ENCODE measurements at regions not wholly inside any gene's neighbourhood (a gene's known extent, or its start where the extent isn't known, plus 50 kb on each side); places are given as distances from the start of the nearest gene placed in this dataset.

DNA sequence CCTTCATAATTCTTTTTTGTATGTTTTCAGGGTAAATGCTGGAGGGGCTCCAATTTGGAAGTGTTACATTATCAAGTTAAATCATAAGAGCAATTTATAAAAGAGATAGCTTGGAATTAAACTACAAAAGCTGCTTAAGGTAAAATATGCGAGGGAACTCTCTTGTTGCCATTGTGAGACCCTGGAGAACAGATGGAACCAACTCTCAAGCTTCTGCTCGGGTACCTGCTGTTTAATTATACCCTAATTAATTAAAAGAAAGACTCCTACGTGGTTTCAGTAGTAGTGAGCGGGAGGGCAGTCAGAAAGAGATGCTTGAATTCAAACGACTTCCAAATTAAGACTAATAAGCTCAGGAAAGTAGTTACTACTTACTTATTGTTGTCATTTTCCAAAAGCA is 313.1 kb upstream of the TACR3 start:
- 87 to 95% methylated on average over 3 to 5 of the region's 5 CpGs for WGBS, 2 experiments (ENCODE audit: insufficient coverage in 1 of 2, insufficient read length in 1 of 2)
- no peaks in the 10 kb centered on the region for H3K27me3 ChIP-seq (ENCODE audit: control insufficient read depth, insufficient read depth, low read length, poor library complexity, severe bottlenecking)

DNA sequence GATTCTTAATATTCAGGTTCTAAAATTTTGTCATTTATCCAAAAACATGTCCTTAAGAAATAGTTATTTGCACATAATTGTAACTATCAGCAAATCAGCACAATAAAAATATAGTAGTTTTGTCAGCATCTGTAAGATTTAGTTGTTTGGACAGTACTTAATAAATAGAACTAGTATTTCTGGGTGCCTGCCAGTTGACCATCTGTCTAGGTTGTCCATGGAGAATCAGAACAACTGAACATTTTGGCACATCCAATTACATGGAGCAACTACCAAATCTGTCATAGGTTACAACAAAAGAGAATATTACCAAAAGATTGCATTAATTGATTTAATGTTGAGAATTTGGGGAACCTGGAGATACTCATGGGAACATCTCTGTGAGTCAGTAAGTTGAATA is 305.5 kb upstream of the TACR3 start:
- no peaks in the 10 kb centered on the region for H3K27me3 Mint-ChIP-seq (ENCODE audit: insufficient read depth)
- H3K36me3 ChIP-seq (ENCODE audit: control insufficient read depth, insufficient read depth, low read length) = no peaks in the 10 kb centered on the region
- no peak overlapping the region for H3K4me3 Mint-ChIP-seq
- H3K9me3 ChIP-seq (ENCODE audit: control insufficient read depth, low read length) = no peaks in the 10 kb centered on the region
- no peaks in the 10 kb centered on the region for H3K4me1 Mint-ChIP-seq
- H3K9ac ChIP-seq (ENCODE audit: extremely low read depth, low read length, poor library complexity, severe bottlenecking) = no peak overlapping the region
- TF ChIP-seq, protein P1, sequence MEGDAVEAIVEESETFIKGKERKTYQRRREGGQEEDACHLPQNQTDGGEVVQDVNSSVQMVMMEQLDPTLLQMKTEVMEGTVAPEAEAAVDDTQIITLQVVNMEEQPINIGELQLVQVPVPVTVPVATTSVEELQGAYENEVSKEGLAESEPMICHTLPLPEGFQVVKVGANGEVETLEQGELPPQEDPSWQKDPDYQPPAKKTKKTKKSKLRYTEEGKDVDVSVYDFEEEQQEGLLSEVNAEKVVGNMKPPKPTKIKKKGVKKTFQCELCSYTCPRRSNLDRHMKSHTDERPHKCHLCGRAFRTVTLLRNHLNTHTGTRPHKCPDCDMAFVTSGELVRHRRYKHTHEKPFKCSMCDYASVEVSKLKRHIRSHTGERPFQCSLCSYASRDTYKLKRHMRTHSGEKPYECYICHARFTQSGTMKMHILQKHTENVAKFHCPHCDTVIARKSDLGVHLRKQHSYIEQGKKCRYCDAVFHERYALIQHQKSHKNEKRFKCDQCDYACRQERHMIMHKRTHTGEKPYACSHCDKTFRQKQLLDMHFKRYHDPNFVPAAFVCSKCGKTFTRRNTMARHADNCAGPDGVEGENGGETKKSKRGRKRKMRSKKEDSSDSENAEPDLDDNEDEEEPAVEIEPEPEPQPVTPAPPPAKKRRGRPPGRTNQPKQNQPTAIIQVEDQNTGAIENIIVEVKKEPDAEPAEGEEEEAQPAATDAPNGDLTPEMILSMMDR (conservative IDR thresholded peaks at IDR 0.05) = no peak
- no peak for DNase-seq
- no peak overlapping the region for H3K27ac ChIP-seq (ENCODE audit: low read depth, low read length)
- H3K36me3 Mint-ChIP-seq (ENCODE audit: low read depth) = no peaks in the 10 kb centered on the region
- H3K9me3 Mint-ChIP-seq = no peaks in the 10 kb centered on the region
- H3K27me3 ChIP-seq (ENCODE audit: control insufficient read depth, insufficient read depth, low read length, poor library complexity, severe bottlenecking) = no peaks in the 10 kb centered on the region
- no peak overlapping the region for H3K27ac Mint-ChIP-seq
- no peak overlapping the region for H3K4me3 ChIP-seq (ENCODE audit: low read length)
- no peaks in the 10 kb centered on the region for H3K4me1 ChIP-seq (ENCODE audit: control insufficient read depth, insufficient read depth, low read length)

More for the DNA sequence above, 313.1 kb upstream of the TACR3 start:
- Mint-ChIP-seq H3K4me3 (no peak overlapping the region), H3K4me1 (no peaks in the 10 kb centered on the region), H3K36me3 (ENCODE audit: low read depth) (no peaks in the 10 kb centered on the region), H3K9me3 (no peaks in the 10 kb centered on the region), H3K27ac (no peak overlapping the region), H3K27me3 (ENCODE audit: insufficient read depth) (no peaks in the 10 kb centered on the region)
- Histone ChIP-seq H3K9me3 (ENCODE audit: control insufficient read depth, low read length) (no peaks in the 10 kb centered on the region), H3K4me1 (ENCODE audit: control insufficient read depth, insufficient read depth, low read length) (no peaks in the 10 kb centered on the region), H3K36me3 (ENCODE audit: control insufficient read depth, insufficient read depth, low read length) (no peaks in the 10 kb centered on the region), H3K4me3 (ENCODE audit: low read length) (no peak overlapping the region), H3K27ac (ENCODE audit: low read depth, low read length) (no peak overlapping the region), H3K9ac (ENCODE audit: extremely low read depth, low read length, poor library complexity, severe bottlenecking) (no peak overlapping the region)
- TF ChIP-seq, protein P1 (conservative IDR thresholded peaks at IDR 0.05) = no peak
- no peak for DNase-seq

DNA sequence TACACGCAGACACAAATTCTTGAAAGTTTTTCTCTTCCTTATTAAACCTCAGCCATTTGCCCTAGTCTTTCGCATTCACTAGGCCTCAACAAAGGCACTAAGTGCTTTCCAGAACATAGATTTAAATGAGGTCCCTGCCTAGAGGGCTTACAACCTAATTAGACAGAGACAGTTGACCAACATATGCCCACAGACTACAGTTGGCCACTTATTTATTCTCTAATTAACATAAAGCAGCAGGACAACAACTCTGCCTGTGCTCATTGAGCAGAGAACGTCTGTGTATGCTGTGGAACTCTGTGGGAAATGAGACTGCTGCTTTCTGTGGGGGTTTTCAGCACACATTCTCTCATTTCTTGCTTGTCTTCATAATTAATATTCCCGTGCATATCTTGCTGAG is 303.0 kb upstream of the TACR3 start:
- WGBS, 2 experiments (ENCODE audit: insufficient coverage in 1 of 2, insufficient read length in 1 of 2) = 84 to 93% methylated on average over 2 to 4 of the region's 4 CpGs
- Histone ChIP-seq H3K9me3 (ENCODE audit: control insufficient read depth, low read length) (no peaks in the 10 kb centered on the region), H3K4me3 (ENCODE audit: low read length) (no peak overlapping the region), H3K9ac (ENCODE audit: extremely low read depth, low read length, poor library complexity, severe bottlenecking) (no peak overlapping the region), H3K27ac (ENCODE audit: low read depth, low read length) (no peak overlapping the region), H3K36me3 (ENCODE audit: control insufficient read depth, insufficient read depth, low read length) (no peaks in the 10 kb centered on the region), H3K27me3 (ENCODE audit: control insufficient read depth, insufficient read depth, low read length, poor library complexity, severe bottlenecking) (no peaks in the 10 kb centered on the region), H3K4me1 (ENCODE audit: control insufficient read depth, insufficient read depth, low read length) (no peaks in the 10 kb centered on the region)
- no peaks in the 10 kb centered on the region for H3K4me1 Mint-ChIP-seq
- H3K9me3 Mint-ChIP-seq = no peaks in the 10 kb centered on the region
- no peak overlapping the region for H3K4me3 Mint-ChIP-seq
- TF ChIP-seq, protein P1 (conservative IDR thresholded peaks at IDR 0.05) = no peak
- H3K27ac Mint-ChIP-seq = no peak overlapping the region
- H3K36me3 Mint-ChIP-seq (ENCODE audit: low read depth) = no peaks in the 10 kb centered on the region
- no peaks in the 10 kb centered on the region for H3K27me3 Mint-ChIP-seq (ENCODE audit: insufficient read depth)
- DNase-seq = no peak
